ENCODE measurements at regions not wholly inside any gene's neighbourhood (a gene's known extent, or its start where the extent isn't known, plus 50 kb on each side); places are given as distances from the start of the nearest gene placed in this dataset.

- Histone ChIP-seq H3K27me3 (ENCODE audit: insufficient read depth, low read depth) (no peaks in the 10 kb centered on the region), H2AFZ (no peak overlapping the region), H3K4me1 (replicated peaks; ENCODE audit: insufficient read depth) (no peaks in the 10 kb centered on the region), H3K27ac (no peak overlapping the region), H3F3A (ENCODE audit: insufficient read depth, low read depth) (no peaks in the 10 kb centered on the region), H3K4me3 (no peak overlapping the region), H4K20me1 (ENCODE audit: insufficient read depth) (no peaks in the 10 kb centered on the region), H3K9me3 (ENCODE audit: insufficient read depth, low read depth) (peaks cover 15% of the 10 kb centered on the region; the same call in 1 of the 2 replicates), H3K36me3 (ENCODE audit: low read depth) (no peaks in the 10 kb centered on the region), H3K79me2 (ENCODE audit: low read depth) (no peaks in the 10 kb centered on the region), H3K4me2 (no peak overlapping the region), H3K9me2 (ENCODE audit: insufficient read depth) (no peaks in the 10 kb centered on the region)
- no TSS peak for BruUV-seq (replicated peaks)
- CTCF ChIA-PET: no interaction called here
- intact Hi-C loops (cut with micrococcal nuclease; ENCODE audit: unreplicated experiment): no loop called here
- no peak for DNase-seq
- TF ChIP-seq CTCF (conservative IDR thresholded peaks at IDR 0.05) (no peak), EZH2 (IDR thresholded peaks at IDR 0.05; ENCODE audit: low read depth) (no peak)
- POLR2A ChIA-PET (ENCODE audit: unreplicated experiment): no interaction called here
Measured at GRCh38 chr5:91245074-91245452, 138.1 kb downstream of the ARRDC3 start.

- no peaks in the 10 kb centered on the region for H3K27me3 ChIP-seq (ENCODE audit: insufficient read depth, low read depth)
- ChIA-PET CTCF (no interaction called here), POLR2A (ENCODE audit: unreplicated experiment) (no interaction called here)
- no peak overlapping the region for H3K4me2 ChIP-seq
- DNase-seq: no peak
- H3K9me2 ChIP-seq (ENCODE audit: insufficient read depth): no peaks in the 10 kb centered on the region
- BruUV-seq (replicated peaks): no TSS peak
- no peaks in the 10 kb centered on the region for H3K4me1 ChIP-seq (replicated peaks; ENCODE audit: insufficient read depth)
- H4K20me1 ChIP-seq (ENCODE audit: insufficient read depth): no peaks in the 10 kb centered on the region
- intact Hi-C loops (cut with micrococcal nuclease; ENCODE audit: unreplicated experiment): no loop called here
- H3K79me2 ChIP-seq (ENCODE audit: low read depth): no peaks in the 10 kb centered on the region
- H3K27ac ChIP-seq: no peak overlapping the region
- H3K9me3 ChIP-seq (ENCODE audit: insufficient read depth, low read depth): peaks cover 11% of the 10 kb centered on the region; the same call in 1 of the 2 replicates
- H3K36me3 ChIP-seq (ENCODE audit: low read depth): no peaks in the 10 kb centered on the region
- TF ChIP-seq EZH2 (IDR thresholded peaks at IDR 0.05; ENCODE audit: low read depth) (no peak), CTCF (conservative IDR thresholded peaks at IDR 0.05) (no peak)
- H3K4me3 ChIP-seq: no peak overlapping the region
- no peak overlapping the region for H2AFZ ChIP-seq
- no peaks in the 10 kb centered on the region for H3F3A ChIP-seq (ENCODE audit: insufficient read depth, low read depth)
Measured at GRCh38 chr5:91244380-91245073, 138.6 kb downstream of the ARRDC3 start.

DNA sequence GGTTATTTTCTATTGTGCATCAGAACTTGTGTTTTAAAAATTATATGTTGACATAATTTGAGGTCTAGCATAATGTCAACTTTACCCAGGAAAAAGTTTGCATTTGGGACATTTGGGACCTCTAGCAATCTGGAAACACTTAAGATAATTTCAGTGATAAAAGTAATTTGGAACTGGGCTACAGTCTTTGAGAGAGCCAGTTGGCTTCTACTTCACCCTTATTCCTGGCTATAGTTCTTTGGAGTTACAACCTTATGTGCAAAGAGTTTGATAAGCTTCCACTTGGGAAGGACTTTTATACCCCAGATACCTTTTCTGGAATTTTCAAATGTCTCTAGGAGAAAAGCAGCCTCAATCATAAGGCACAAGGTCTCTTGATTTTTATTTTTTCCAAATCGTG lies 139.3 kb downstream of the ARRDC3 start:
- Histone ChIP-seq H3F3A (ENCODE audit: insufficient read depth, low read depth) (no peaks in the 10 kb centered on the region), H3K36me3 (ENCODE audit: low read depth) (no peaks in the 10 kb centered on the region), H3K27ac (no peak overlapping the region), H3K4me3 (no peak overlapping the region), H3K4me2 (no peak overlapping the region), H4K20me1 (ENCODE audit: insufficient read depth) (no peaks in the 10 kb centered on the region), H3K27me3 (ENCODE audit: insufficient read depth, low read depth) (no peaks in the 10 kb centered on the region), H3K4me1 (replicated peaks; ENCODE audit: insufficient read depth) (no peaks in the 10 kb centered on the region), H3K9me2 (ENCODE audit: insufficient read depth) (no peaks in the 10 kb centered on the region), H3K79me2 (ENCODE audit: low read depth) (no peaks in the 10 kb centered on the region), H2AFZ (no peak overlapping the region), H3K9me3 (ENCODE audit: insufficient read depth, low read depth) (peaks cover 11% of the 10 kb centered on the region; the same call in 1 of the 2 replicates)
- no TSS peak for BruUV-seq (replicated peaks)
- ChIA-PET POLR2A (ENCODE audit: unreplicated experiment) (interaction anchor here (0.5 kb wide), 1 partner anchor 35 kb away, joined by 17 read pairs; no protein-coding TSS in a partner anchor), CTCF (no interaction called here)
- DNase-seq: no peak
- intact Hi-C loops (cut with micrococcal nuclease; ENCODE audit: unreplicated experiment): no loop called here
- TF ChIP-seq EZH2 (IDR thresholded peaks at IDR 0.05; ENCODE audit: low read depth) (no peak), CTCF (conservative IDR thresholded peaks at IDR 0.05) (no peak)
